ENCODE measurements at regions not wholly inside any gene's neighbourhood (a gene's known extent, or its start where the extent isn't known, plus 50 kb on each side); places are given as distances from the start of the nearest gene placed in this dataset.

DNA sequence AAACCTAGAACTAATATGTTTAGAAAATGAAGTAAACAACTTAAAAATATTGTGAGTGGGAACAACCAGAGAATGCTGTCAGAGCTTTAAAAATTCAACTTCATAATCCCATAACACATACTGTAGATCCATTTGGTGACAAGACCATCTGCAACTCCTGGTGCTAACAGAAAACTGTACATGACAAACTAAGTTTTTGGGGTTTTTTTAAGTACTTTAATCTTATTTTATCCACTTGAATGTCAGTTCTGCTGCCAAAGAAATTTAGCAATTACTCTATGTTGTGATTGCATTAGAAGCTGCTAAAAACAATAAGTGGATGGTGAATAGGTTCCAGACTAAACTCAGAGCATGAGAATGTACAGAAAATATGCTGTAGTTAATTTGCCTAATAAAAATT, 345.4 kb downstream of the COL12A1 start:
- TF ChIP-seq, protein P1, sequence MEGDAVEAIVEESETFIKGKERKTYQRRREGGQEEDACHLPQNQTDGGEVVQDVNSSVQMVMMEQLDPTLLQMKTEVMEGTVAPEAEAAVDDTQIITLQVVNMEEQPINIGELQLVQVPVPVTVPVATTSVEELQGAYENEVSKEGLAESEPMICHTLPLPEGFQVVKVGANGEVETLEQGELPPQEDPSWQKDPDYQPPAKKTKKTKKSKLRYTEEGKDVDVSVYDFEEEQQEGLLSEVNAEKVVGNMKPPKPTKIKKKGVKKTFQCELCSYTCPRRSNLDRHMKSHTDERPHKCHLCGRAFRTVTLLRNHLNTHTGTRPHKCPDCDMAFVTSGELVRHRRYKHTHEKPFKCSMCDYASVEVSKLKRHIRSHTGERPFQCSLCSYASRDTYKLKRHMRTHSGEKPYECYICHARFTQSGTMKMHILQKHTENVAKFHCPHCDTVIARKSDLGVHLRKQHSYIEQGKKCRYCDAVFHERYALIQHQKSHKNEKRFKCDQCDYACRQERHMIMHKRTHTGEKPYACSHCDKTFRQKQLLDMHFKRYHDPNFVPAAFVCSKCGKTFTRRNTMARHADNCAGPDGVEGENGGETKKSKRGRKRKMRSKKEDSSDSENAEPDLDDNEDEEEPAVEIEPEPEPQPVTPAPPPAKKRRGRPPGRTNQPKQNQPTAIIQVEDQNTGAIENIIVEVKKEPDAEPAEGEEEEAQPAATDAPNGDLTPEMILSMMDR (conservative IDR thresholded peaks at IDR 0.05) = no peak
- TF ChIP-seq ZFX (IDR thresholded peaks at IDR 0.05) = no peak
- no peak overlapping the region for H3K27ac ChIP-seq

GRCh38 chr6:74857157-74857556, 348.7 kb downstream of the COL12A1 start:
- H3K27ac ChIP-seq = no peak overlapping the region
- no peak for TF ChIP-seq ZFX (IDR thresholded peaks at IDR 0.05)
- TF ChIP-seq, protein P1 (conservative IDR thresholded peaks at IDR 0.05) = no peak

DNA sequence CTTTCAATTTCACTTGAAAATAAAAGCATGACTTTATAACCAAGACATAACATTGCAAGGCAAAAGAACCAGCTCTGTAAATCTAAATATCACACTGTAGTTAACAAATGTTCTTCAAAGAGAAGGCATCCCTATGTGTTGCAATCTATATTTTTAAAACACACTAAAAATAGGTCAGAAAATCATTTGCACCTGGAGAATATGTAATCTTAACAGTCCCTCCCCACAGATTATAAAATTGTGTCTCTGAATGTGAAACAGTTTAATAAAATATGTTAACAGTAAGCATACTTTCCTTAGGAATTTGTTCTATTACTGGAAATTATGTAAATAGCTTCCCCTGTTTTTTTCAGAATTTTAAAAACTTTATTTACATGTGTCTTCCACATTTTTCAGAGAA, 351.9 kb downstream of the COL12A1 start:
- TF ChIP-seq ZFX (IDR thresholded peaks at IDR 0.05) = no peak
- TF ChIP-seq, protein P1 (conservative IDR thresholded peaks at IDR 0.05) = no peak
- H3K27ac ChIP-seq = no peak overlapping the region

DNA sequence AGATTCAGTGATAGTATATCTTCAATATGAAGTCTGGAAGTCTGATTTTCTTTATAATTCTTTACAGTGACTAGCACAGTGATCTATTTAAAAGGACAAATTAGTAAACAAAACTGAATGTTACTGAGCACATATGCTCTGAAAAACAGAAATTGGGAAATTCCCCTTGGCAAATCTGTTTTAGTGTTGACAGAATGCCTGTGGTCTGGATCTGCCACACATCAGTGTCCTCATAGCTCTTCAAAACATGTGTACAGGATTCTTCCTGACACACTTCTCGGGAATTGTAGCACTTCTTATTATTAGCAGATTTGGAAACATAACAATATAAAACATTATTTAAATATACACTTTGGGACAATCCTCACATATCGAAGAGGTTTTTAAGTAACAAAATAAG, 354.3 kb downstream of the COL12A1 start:
- H3K27ac ChIP-seq = no peak overlapping the region
- no peak for TF ChIP-seq ZFX (IDR thresholded peaks at IDR 0.05)
- TF ChIP-seq, protein P1 (conservative IDR thresholded peaks at IDR 0.05) = no peak

DNA sequence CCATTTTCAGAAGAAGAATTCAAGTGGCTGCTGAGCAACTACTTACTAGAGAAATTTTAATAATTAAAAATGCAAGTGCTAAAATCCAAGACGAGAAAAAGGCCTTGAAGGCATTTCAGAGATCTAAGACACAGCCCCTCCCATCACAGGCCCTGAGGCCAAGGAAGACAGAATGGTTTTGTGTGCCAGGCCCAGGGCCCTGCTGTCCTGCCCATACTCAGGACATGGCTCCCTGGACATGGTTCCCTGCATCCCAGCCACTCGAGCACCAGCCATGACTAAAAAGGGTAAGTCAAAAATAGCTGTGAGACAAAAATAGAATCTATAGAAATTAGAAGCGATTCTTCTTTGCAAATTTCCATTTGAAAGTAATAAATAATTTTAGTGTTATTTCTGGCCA, 364.9 kb downstream of the COL12A1 start:
- H3K27ac ChIP-seq = no peak overlapping the region
- TF ChIP-seq, protein P1 (conservative IDR thresholded peaks at IDR 0.05) = no peak
- no peak for TF ChIP-seq ZFX (IDR thresholded peaks at IDR 0.05)

GRCh38 chr6:74834967-74835366, 370.9 kb downstream of the COL12A1 start:
- no peak overlapping the region for H3K27ac ChIP-seq
- TF ChIP-seq ZFX (IDR thresholded peaks at IDR 0.05) = no peak
- TF ChIP-seq, protein P1 (conservative IDR thresholded peaks at IDR 0.05) = no peak

- H3K27ac ChIP-seq = no peak overlapping the region
- no peak for TF ChIP-seq ZFX (IDR thresholded peaks at IDR 0.05)
- TF ChIP-seq, protein P1 (conservative IDR thresholded peaks at IDR 0.05) = no peak
These were observed 379.6 kb downstream of the COL12A1 start for GRCh38 chr6:74826263-74826662.
